Stimulated activated memory B cell treated with anti-CD40 and anti-IgM and Interleukin-4, amounts not matched to agents 10 μg/mL and 1 μg/mL and 100 μg/mL, for 72 hours (primary cell): ENCODE measurements at regions not wholly inside any gene's neighbourhood (a gene's known extent, or its start where the extent isn't known, plus 50 kb on each side); places are given as distances from the start of the nearest gene placed in this dataset.

ENCODE experiments used
- ATAC-seq: fragments of 150-1000 bp; cut with Tn5 transposase; 2 replicates; pipeline ENCODE4 v1.10.0; 2021
- H3K27ac Mint-ChIP-seq: one replicate; pipeline ENCODE4 v1.8.0; 2022; ENCODE audit warnings: mild to moderate bottlenecking, mixed read lengths
- H3K27me3 Mint-ChIP-seq: one replicate; pipeline ENCODE4 v1.8.0; 2022; ENCODE audit warnings: mixed read lengths
- H3K36me3 Mint-ChIP-seq: one replicate; pipeline ENCODE4 v1.8.0; 2022; ENCODE audit warnings: mixed read lengths
- H3K4me1 Mint-ChIP-seq: one replicate; pipeline ENCODE4 v1.8.0; 2022; ENCODE audit warnings: mixed read lengths
- H3K4me3 Mint-ChIP-seq: one replicate; pipeline ENCODE4 v1.8.0; 2022; ENCODE audit warnings: mild to moderate bottlenecking, moderate library complexity, mixed read lengths
- H3K9me3 Mint-ChIP-seq: one replicate; pipeline ENCODE4 v1.8.0; 2022; ENCODE audit warnings: mixed read lengths

DNA sequence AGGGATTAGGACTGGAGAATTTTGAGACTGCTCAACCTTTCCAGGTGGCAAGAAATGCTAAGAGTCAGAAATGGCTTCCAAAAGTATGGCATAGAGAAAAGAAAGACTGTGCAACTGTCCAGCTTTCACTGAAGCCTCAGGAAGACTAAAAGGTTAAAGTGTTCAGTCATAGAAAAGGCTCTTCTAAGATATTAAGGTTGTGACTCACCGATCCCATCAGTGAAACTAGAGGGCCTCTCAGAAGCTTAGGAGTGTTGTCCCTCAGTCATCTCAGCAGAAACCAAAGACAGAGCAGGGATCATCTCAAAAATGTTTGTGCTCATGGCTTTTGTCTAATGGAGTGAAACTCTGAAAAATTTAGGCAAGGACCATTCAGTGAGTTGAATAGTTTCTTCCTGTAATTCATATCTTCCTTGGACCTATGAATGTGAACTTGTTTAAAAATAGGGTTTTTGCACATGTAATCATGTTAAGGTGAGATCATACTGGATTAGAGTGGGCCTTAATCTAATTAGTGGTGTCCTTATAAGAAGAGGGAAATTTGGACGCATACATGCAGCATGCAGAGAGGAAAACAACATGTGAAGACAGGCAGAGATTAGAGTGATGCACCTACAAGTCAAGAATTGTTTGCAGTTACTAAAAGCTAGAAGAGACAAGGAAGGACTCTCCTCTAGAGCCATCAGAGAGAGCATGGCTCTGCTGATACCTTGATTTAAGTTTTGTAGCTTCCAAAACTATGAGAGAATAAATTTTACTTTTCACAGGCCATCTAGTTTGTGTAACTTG is 71.3 kb downstream of the RPE65 start:
- Mint-ChIP-seq H3K4me3 (no peak overlapping the region), H3K36me3 (no peaks in the 10 kb centered on the region), H3K4me1 (no peaks in the 10 kb centered on the region), H3K27me3 (no peaks in the 10 kb centered on the region), H3K27ac (no peak overlapping the region), H3K9me3 (peaks cover 9% of the 10 kb centered on the region)
- no peak for ATAC-seq

DNA sequence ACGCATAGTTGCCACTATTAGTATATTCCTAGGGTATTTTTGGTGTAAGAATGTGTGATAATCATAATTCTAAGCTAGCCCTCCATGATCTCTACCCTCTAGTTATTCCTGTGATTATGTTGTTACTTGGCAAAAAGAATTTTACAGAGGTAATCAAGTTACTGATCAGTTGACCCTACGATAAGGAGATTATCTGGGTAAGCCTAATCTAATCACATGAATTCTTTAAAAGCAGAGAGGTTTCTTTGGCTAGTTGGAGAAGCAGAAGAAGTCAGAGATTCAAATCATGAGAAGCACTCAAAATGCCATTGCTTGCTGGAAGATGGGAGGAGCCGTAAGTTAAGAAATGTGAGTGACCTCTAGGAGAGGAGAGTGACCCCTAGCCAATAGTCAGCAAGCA is 72.7 kb downstream of the RPE65 start:
- Mint-ChIP-seq H3K4me3 (no peak overlapping the region), H3K9me3 (peaks cover 9% of the 10 kb centered on the region), H3K27ac (no peak overlapping the region), H3K27me3 (no peaks in the 10 kb centered on the region), H3K4me1 (no peaks in the 10 kb centered on the region), H3K36me3 (no peaks in the 10 kb centered on the region)
- no peak for ATAC-seq

DNA sequence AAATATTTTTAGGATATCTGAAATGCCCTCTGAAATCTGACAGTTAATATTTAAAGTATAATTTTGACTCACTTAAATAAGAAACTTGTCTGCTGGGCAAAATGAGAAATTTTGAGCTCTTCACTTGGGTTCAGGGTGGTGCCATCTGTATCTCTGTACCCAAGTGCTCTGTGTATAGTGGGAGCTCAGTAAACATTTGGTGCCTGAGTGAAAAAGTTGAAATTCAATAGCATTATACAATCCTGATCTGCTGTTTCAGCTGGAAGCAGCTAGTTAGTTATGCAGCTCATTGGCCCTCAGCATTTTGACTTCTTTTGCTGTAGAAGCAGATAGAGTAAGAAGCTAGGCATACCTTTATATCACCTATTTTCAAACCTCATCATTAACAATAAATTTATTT is 73.3 kb downstream of the RPE65 start:
- no peaks in the 10 kb centered on the region for H3K4me1 Mint-ChIP-seq
- no peaks in the 10 kb centered on the region for H3K36me3 Mint-ChIP-seq
- H3K27me3 Mint-ChIP-seq: no peaks in the 10 kb centered on the region
- ATAC-seq: no peak
- no peak overlapping the region for H3K27ac Mint-ChIP-seq
- no peak overlapping the region for H3K4me3 Mint-ChIP-seq
- H3K9me3 Mint-ChIP-seq: peaks cover 5% of the 10 kb centered on the region

DNA sequence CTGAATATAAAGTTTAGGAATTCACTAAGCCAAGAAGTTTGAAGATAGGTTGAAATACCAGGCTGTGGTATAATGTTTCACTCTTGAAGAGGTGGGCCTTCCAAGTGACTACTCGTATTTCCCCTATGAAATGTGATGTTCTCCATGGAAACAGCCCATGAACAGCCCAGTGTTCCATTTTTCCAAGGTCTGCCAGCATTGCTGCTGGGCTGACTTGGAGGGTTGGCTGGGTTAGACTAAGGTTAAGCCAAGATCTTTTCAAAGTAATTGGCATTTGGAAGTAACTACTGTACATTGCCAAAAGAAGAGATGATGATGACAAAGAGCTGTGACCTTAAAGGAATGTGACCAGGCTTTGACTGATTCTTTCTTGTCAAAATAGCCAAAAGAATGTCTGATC is 73.8 kb downstream of the RPE65 start:
- no peaks in the 10 kb centered on the region for H3K27me3 Mint-ChIP-seq
- no peak overlapping the region for H3K27ac Mint-ChIP-seq
- peaks cover 3% of the 10 kb centered on the region for H3K9me3 Mint-ChIP-seq
- ATAC-seq: no peak
- H3K4me3 Mint-ChIP-seq: no peak overlapping the region
- H3K4me1 Mint-ChIP-seq: no peaks in the 10 kb centered on the region
- H3K36me3 Mint-ChIP-seq: no peaks in the 10 kb centered on the region

DNA sequence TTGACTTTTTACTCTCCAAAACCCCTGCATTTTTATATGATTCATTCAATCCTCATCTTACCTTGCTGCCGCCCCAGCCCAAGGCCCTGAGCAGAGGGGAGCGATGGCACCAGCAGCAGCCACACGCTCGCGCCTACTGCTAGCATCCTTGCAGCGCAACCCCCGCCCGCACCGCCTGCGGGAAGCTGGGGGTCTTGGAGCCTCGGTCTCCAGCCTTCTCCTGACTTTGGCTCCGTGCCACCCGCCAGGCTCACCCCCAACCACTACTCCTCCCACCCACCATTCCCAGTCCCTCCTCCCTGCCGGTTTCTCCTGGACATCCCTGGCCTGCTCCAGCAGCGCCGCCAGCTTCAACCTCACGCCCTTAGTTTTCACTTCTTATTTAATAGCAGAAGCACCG is 76.6 kb downstream of the RPE65 start:
- no peak for ATAC-seq
- Mint-ChIP-seq H3K27me3 (no peaks in the 10 kb centered on the region), H3K4me3 (no peak overlapping the region), H3K9me3 (no peaks in the 10 kb centered on the region), H3K36me3 (no peaks in the 10 kb centered on the region), H3K4me1 (no peaks in the 10 kb centered on the region), H3K27ac (no peak overlapping the region)

DNA sequence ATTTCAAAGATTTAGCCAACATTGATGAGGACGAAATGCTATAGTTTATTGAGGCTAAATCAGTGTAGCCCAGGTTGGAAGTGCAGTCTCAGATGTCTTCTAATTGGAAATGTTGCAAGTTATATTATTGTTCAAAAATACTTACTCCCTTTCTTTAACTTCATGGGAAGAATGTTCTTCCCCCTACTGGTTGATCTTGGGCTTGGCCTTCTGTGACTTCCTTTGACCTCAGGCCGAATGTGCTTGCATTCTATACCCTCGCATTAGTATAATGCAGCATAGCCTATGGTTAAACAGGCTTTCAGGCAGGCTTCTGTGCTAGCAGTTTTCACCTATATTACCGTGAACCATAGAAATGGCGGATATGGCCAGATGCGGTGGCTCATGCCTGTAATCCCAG is 77.3 kb downstream of the RPE65 start:
- H3K36me3 Mint-ChIP-seq: no peaks in the 10 kb centered on the region
- no peaks in the 10 kb centered on the region for H3K27me3 Mint-ChIP-seq
- no peak overlapping the region for H3K4me3 Mint-ChIP-seq
- H3K9me3 Mint-ChIP-seq: no peaks in the 10 kb centered on the region
- H3K27ac Mint-ChIP-seq: no peak overlapping the region
- no peaks in the 10 kb centered on the region for H3K4me1 Mint-ChIP-seq
- no peak for ATAC-seq

DNA sequence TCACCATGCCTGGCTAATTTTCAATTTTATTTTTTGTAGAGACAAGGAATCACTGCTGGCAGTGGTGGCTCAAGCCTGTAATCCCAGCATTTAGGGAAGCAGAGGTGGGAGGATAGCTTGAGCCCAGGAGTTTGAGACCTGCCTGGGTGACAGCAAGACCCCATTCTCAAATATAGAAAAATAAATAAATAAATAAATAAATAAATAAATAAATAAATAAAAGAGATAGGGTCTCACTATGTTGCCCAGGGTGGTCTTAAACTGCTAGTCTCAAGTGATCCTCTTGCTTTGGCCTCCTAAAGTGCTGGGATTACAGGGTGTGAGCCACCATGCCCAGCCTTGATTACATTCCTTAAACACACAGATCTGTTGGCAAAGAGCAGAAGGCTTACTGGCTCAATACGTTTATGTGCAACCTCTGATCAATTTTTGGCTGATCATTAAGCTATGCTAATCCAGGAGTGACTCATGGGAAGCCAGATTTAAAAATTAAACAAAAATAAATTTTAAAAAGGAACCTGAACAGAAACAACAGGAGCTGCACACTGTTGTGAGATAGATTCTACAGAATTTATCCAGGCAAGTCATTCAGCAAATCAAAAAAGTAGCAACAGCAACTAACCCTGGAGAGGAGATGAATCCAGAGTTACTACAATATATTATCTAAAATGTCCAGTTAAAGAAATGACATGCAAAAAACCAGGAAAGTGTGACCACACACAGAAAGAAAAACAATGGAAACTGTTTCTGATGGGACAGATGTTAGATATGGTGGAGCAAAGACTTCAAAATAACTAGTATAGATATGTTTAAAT is 79.4 kb downstream of the RPE65 start:
- Mint-ChIP-seq H3K27me3 (no peaks in the 10 kb centered on the region), H3K4me1 (no peaks in the 10 kb centered on the region), H3K36me3 (no peaks in the 10 kb centered on the region), H3K27ac (no peak overlapping the region), H3K4me3 (no peak overlapping the region), H3K9me3 (no peaks in the 10 kb centered on the region)
- ATAC-seq: no peak

DNA sequence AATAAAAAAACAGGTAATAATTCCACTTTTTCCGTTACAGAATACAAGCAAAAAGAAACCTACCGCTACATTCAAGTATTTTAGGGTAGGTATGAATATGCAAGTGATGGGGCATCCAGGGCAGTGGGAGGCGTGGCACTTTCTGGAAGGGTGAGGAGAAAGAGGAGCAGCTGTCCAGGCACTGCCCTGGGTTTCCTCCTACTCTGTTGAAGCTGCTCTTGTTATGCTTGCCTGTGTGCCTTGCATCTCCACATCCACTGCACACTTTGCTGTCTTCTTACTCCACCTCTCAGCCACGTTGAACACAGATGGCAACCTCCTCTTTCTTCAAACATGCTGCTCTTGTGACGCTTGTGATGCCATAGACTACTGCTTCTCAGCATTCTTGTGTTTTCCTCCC is 83.2 kb downstream of the RPE65 start:
- Mint-ChIP-seq H3K4me1 (no peaks in the 10 kb centered on the region), H3K4me3 (no peak overlapping the region), H3K27ac (no peak overlapping the region), H3K36me3 (no peaks in the 10 kb centered on the region), H3K9me3 (no peaks in the 10 kb centered on the region), H3K27me3 (no peaks in the 10 kb centered on the region)
- no peak for ATAC-seq

DNA sequence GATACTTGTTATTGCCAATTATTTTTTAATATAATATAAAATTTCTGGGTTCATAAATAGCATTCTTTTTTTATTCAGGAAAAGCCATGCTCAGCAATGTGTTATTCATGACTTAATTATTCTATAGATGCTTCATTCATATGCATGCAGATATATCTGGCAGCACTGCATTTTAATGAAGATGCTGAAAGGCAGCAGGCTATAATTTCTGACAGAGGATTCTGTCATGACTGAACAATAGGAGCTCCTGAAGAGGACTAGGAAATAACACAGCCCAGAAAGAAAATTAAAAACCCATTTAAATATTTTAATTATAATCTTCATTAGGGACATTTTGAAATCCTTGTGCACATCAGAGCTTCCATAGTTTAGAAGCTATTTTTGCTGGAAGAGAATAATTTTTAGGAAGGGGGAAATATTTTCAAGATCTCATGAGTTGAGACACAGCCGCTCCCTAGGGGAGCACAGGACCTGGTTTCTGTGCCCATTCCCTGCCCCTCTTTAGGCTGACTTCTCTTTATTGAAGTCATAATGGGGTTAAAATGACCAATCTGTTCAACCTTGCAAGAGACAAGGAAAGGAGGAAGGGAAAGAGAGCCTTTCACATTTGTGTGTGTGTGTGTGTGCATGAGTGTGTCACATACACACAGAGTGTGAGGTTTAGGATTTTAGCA is 83.9 kb downstream of the RPE65 start:
- H3K4me1 Mint-ChIP-seq: no peaks in the 10 kb centered on the region
- H3K27ac Mint-ChIP-seq: no peak overlapping the region
- H3K4me3 Mint-ChIP-seq: no peak overlapping the region
- ATAC-seq: no peak
- H3K36me3 Mint-ChIP-seq: no peaks in the 10 kb centered on the region
- no peaks in the 10 kb centered on the region for H3K27me3 Mint-ChIP-seq
- no peaks in the 10 kb centered on the region for H3K9me3 Mint-ChIP-seq

DNA sequence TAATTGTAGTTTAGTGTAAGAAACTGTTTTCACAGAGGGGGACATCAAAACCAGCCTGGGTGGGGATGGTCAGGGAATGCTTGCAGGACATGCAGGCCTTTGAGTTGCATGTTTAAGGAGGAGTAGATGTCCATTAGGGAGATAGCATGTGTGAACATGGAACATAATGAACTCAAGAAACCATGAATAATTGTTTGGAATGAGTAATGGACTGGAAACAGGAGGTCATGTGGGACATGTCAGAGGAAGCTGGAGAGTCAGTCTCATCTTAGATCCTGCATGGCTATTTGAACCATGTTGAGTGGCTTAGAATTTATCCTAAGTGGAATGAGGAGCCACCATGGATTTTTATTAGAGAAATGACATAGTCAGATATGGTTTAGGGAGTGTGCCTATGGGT is 86.4 kb downstream of the RPE65 start:
- Mint-ChIP-seq H3K4me1 (peaks cover 10% of the 10 kb centered on the region), H3K36me3 (no peaks in the 10 kb centered on the region), H3K9me3 (peaks cover 3% of the 10 kb centered on the region), H3K27ac (no peak overlapping the region), H3K27me3 (no peaks in the 10 kb centered on the region), H3K4me3 (no peak overlapping the region)
- ATAC-seq: no peak

DNA sequence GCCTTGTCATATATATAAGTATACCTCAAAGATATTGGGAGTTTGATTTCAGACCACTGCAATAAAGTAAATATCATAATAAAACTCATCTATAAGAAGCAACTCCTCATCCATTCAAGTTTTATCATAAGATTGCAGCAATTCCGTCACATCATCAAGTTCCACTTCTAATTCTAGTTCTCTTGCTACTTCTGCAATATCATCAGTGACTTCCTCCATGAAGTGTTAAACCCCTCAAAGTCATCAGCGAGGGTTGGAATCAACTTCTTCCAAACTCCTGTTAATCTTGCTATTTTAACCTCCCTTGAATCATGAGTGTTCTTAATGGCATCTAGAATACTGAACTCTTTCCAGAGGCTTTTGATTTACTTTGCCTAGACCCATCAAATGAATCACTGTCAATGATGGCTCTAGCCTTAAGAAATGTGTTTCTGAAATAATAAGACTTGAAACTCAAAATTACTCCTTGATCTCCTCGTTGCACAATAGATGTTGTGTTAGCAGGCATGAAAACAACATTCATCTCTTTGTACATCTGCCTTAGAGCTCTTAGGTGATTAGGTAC is 88.3 kb downstream of the RPE65 start:
- Mint-ChIP-seq H3K27me3 (no peaks in the 10 kb centered on the region), H3K4me3 (no peak overlapping the region), H3K9me3 (peaks cover 3% of the 10 kb centered on the region), H3K27ac (no peak overlapping the region), H3K36me3 (no peaks in the 10 kb centered on the region), H3K4me1 (peaks cover 16% of the 10 kb centered on the region)
- ATAC-seq: no peak

DNA sequence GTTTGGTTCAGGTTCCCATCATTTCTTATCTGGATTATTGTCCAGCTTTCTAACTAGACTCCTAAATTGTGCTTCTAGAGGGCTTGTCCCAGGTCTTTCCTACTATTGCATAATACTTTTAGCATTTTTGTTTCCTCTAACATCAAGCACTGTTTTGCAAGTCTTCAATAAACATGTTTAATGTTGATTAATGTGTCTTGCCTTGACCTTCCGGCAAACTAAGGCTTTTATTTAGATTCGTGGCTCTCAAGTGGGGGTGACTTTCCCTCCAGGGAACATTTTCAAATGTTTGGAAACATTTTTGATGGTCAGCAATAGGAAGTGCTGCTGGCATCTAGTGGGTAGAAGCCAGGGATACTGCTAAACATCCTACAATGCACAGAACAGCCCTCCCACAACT is 90.7 kb downstream of the RPE65 start:
- ATAC-seq: no peak
- peaks cover 16% of the 10 kb centered on the region for H3K4me1 Mint-ChIP-seq
- H3K4me3 Mint-ChIP-seq: no peak overlapping the region
- H3K9me3 Mint-ChIP-seq: peaks cover 3% of the 10 kb centered on the region
- H3K27ac Mint-ChIP-seq: peak overlapping the region; percentile 66
- no peaks in the 10 kb centered on the region for H3K27me3 Mint-ChIP-seq
- H3K36me3 Mint-ChIP-seq: no peaks in the 10 kb centered on the region

DNA sequence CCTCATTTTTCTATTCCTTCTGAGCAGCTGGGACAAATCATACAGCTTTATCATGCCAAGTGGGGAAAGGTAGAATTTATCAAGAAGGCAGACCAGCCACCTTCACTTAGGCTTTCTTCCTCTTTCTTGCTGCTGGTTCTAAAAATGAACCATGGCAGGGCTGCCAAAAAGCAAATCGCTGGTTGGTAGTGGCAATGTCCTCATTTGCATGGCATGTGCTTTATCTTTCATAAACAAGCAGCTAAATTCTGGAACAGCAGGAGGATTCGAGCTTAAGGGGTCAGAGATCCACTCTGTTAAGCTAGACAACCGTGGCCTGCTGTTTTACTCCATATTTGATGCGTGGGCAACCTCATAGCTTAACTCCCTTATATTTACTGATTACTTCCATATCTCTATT is 91.3 kb downstream of the RPE65 start:
- H3K4me3 Mint-ChIP-seq: no peak overlapping the region
- H3K9me3 Mint-ChIP-seq: peaks cover 3% of the 10 kb centered on the region
- peak overlapping the region; percentile 66 for H3K27ac Mint-ChIP-seq
- H3K27me3 Mint-ChIP-seq: no peaks in the 10 kb centered on the region
- H3K36me3 Mint-ChIP-seq: no peaks in the 10 kb centered on the region
- ATAC-seq: peak; percentile 59
- peaks cover 16% of the 10 kb centered on the region for H3K4me1 Mint-ChIP-seq

DNA sequence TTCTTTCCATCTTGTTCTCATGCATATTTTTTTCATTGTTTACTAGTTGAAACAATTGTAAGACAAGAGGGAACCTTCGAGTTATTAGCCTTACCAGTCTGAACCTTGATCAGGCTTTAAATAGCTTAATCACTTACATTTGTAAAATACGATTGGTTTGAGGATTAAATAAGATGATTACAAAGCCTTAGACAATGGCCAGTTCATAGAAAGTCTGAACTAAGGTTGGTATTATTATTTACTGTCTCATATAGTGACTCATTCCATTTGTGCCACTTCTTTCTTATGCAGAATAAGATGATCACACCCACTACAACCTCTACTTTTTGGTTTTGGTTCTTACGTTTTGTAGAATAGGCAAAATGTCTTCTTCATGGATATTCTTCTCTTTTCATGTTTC is 94.1 kb downstream of the RPE65 start:
- H3K4me1 Mint-ChIP-seq: peaks cover 22% of the 10 kb centered on the region
- H3K4me3 Mint-ChIP-seq: no peak overlapping the region
- no peaks in the 10 kb centered on the region for H3K27me3 Mint-ChIP-seq
- H3K36me3 Mint-ChIP-seq: no peaks in the 10 kb centered on the region
- H3K27ac Mint-ChIP-seq: no peak overlapping the region
- peaks cover 3% of the 10 kb centered on the region for H3K9me3 Mint-ChIP-seq
- no peak for ATAC-seq

DNA sequence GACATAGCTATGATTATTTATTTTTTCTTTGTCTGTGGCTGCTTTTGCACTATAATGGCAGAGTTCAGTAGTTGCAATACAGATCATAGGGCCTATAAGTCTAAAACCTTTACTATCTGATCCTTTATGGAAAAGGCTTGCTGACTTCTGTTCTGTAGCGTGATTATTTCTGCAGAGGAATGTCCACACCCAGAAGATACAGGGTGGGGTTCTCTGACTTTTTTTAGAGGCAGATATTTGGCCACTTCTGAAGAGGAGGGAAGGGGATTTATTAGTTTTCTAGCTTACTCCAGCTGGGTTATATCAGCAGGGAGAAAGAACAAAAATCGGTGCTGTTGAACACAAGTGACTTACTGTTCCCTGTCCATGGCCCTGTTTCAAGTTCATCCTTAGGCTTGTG is 97.6 kb downstream of the RPE65 start:
- H3K9me3 Mint-ChIP-seq: no peaks in the 10 kb centered on the region

More for the DNA sequence above, 97.6 kb downstream of the RPE65 start:
- Mint-ChIP-seq H3K27me3 (no peaks in the 10 kb centered on the region), H3K4me1 (peaks cover 7% of the 10 kb centered on the region), H3K27ac (no peak overlapping the region), H3K36me3 (no peaks in the 10 kb centered on the region), H3K4me3 (no peak overlapping the region)
- no peak for ATAC-seq
